GM19463 (cell line): ENCODE measurements at regions not wholly inside any gene's neighbourhood (a gene's known extent, or its start where the extent isn't known, plus 50 kb on each side); places are given as distances from the start of the nearest gene placed in this dataset.

ENCODE experiments used
- ATAC-seq: cut with Tn5 transposase; IDR thresholded peaks from one replicate; pipeline ENCODE4 v1.9.1; 2021; ENCODE audit warnings: mild to moderate bottlenecking, moderate library complexity; ENCODE audit not compliant: unreplicated experiment

GRCh38 chr18:75638223-75638775 lies 210.8 kb upstream of the SMIM21 start:
- no peak for ATAC-seq

- no peak for ATAC-seq
Observed at GRCh38 chr18:75635096-75635495, 207.6 kb upstream of the SMIM21 start.

GRCh38 chr18:75625966-75626365 lies 198.5 kb upstream of the SMIM21 start:
- ATAC-seq = no peak

GRCh38 chr18:75624869-75625268 lies 197.4 kb upstream of the SMIM21 start:
- ATAC-seq = no peak

GRCh38 chr18:75621818-75622217 lies 194.3 kb upstream of the SMIM21 start:
- no peak for ATAC-seq

GRCh38 chr18:75618146-75618545 lies 190.6 kb upstream of the SMIM21 start:
- no peak for ATAC-seq

GRCh38 chr18:75612456-75612855 lies 185.0 kb upstream of the SMIM21 start:
- ATAC-seq = no peak

GRCh38 chr18:75607701-75608100 lies 180.2 kb upstream of the SMIM21 start:
- ATAC-seq = no peak

GRCh38 chr18:75592527-75592926 lies 165.0 kb upstream of the SMIM21 start:
- ATAC-seq = no peak

GRCh38 chr18:75588412-75588811 lies 160.9 kb upstream of the SMIM21 start:
- ATAC-seq = no peak

- no peak for ATAC-seq
Observed at GRCh38 chr18:75587131-75587530, 159.6 kb upstream of the SMIM21 start.

- ATAC-seq = no peak
Observed at GRCh38 chr18:75586130-75586889, 158.8 kb upstream of the SMIM21 start.

GRCh38 chr18:75582940-75583339 lies 155.4 kb upstream of the SMIM21 start:
- ATAC-seq = no peak

- no peak for ATAC-seq
Observed at GRCh38 chr18:75582406-75582821, 154.9 kb upstream of the SMIM21 start.

- no peak for ATAC-seq
Observed at GRCh38 chr18:75581336-75582131, 154.0 kb upstream of the SMIM21 start.

- no peak for ATAC-seq
Observed at GRCh38 chr18:75574187-75574586, 146.7 kb upstream of the SMIM21 start.

- ATAC-seq = no peak
Observed at GRCh38 chr18:75563150-75563549, 135.6 kb upstream of the SMIM21 start.

GRCh38 chr18:75562216-75562615 lies 134.7 kb upstream of the SMIM21 start:
- no peak for ATAC-seq

GRCh38 chr18:75558790-75559189 lies 131.3 kb upstream of the SMIM21 start:
- no peak for ATAC-seq

GRCh38 chr18:75556841-75557240 lies 129.3 kb upstream of the SMIM21 start:
- ATAC-seq = no peak

GRCh38 chr18:75554644-75555185 lies 127.2 kb upstream of the SMIM21 start:
- ATAC-seq = no peak

- ATAC-seq = no peak
Observed at GRCh38 chr18:75554176-75554575, 126.7 kb upstream of the SMIM21 start.
